ENCODE measurements at regions not wholly inside any gene's neighbourhood (a gene's known extent, or its start where the extent isn't known, plus 50 kb on each side); places are given as distances from the start of the nearest gene placed in this dataset.
"Not testable (repeated sequence)": the region's sequence is repeated elsewhere in the genome, so short reads cannot be mapped to it uniquely, and the experiment has no call there.

- H3K4me1 ChIP-seq = peaks cover 0 to 3% of the 10 kb centered on the region in 2 donors
- TF ChIP-seq CTCF (IDR thresholded peaks at IDR 0.05) (no peak), POLR2A (IDR thresholded peaks at IDR 0.05) (no peak)
- H3K9me3 ChIP-seq = no peaks in the 10 kb centered on the region
- H3K27ac ChIP-seq = no peak overlapping the region
- H3K27me3 ChIP-seq = no peaks in the 10 kb centered on the region
- H3K36me3 ChIP-seq = no peaks in the 10 kb centered on the region
- no peak overlapping the region for H3K4me3 ChIP-seq
- DNase-seq = no peak
- intact Hi-C loops (cut with DNase I; ENCODE audit: low total_unique reads) = no loop called here
Measured at GRCh38 chr2:20499387-20499786, 52.5 kb downstream of the RHOB start.

GRCh38 chr2:20501974-20502373 lies 55.1 kb downstream of the RHOB start:
- peak overlapping the region; percentile 37 to 75 for H3K27ac ChIP-seq
- no peak overlapping the region for H3K4me3 ChIP-seq
- peak in 1 of 2 donors; percentile 85 for DNase-seq
- no peaks in the 10 kb centered on the region for H3K36me3 ChIP-seq
- peaks cover 0 to 3% of the 10 kb centered on the region in 2 donors for H3K4me1 ChIP-seq
- no peaks in the 10 kb centered on the region for H3K9me3 ChIP-seq
- H3K27me3 ChIP-seq = no peaks in the 10 kb centered on the region
- TF ChIP-seq POLR2A (IDR thresholded peaks at IDR 0.05) = no peak
- no peak for TF ChIP-seq CTCF (IDR thresholded peaks at IDR 0.05)
- intact Hi-C loops (cut with DNase I; ENCODE audit: low total_unique reads) = no loop called here

- H3K4me3 ChIP-seq; H3K36me3 ChIP-seq; H3K9me3 ChIP-seq; DNase-seq; H3K27me3 ChIP-seq; intact Hi-C loops (cut with DNase I; ENCODE audit: low total_unique reads); H3K4me1 ChIP-seq: not testable (repeated sequence)
- peak overlapping the region in 1 of 2 donors; percentile 75 for H3K27ac ChIP-seq
Measured at GRCh38 chr2:20502496-20502895, 55.6 kb downstream of the RHOB start.

GRCh38 chr2:20504174-20504573 lies 57.3 kb downstream of the RHOB start:
- no peak overlapping the region for H3K27ac ChIP-seq
- DNase-seq = no peak
- TF ChIP-seq CTCF (IDR thresholded peaks at IDR 0.05) = no peak
- TF ChIP-seq POLR2A (IDR thresholded peaks at IDR 0.05) = no peak
- intact Hi-C loops (cut with DNase I; ENCODE audit: low total_unique reads) = no loop called here
- no peaks in the 10 kb centered on the region for H3K9me3 ChIP-seq
- no peaks in the 10 kb centered on the region for H3K27me3 ChIP-seq
- H3K4me1 ChIP-seq = peaks cover 0 to 3% of the 10 kb centered on the region in 2 donors
- H3K4me3 ChIP-seq = no peak overlapping the region
- H3K36me3 ChIP-seq = no peaks in the 10 kb centered on the region

- no peak for DNase-seq
- Histone ChIP-seq H3K9me3 (no peaks in the 10 kb centered on the region), H3K27me3 (no peaks in the 10 kb centered on the region), H3K27ac (no peak overlapping the region), H3K4me3 (no peak overlapping the region), H3K4me1 (peaks cover 0 to 3% of the 10 kb centered on the region in 2 donors), H3K36me3 (no peaks in the 10 kb centered on the region)
- peak in 2 of 4 experiments; percentile 7 to 16 for TF ChIP-seq CTCF (IDR thresholded peaks at IDR 0.05)
- TF ChIP-seq POLR2A (IDR thresholded peaks at IDR 0.05) = no peak
- intact Hi-C loops (cut with DNase I; ENCODE audit: low total_unique reads) = no loop called here
Measured at GRCh38 chr2:20506201-20506685, 59.4 kb downstream of the RHOB start.

- H3K27ac ChIP-seq = no peak overlapping the region
- intact Hi-C loops (cut with DNase I; ENCODE audit: low total_unique reads) = no loop called here
- H3K4me3 ChIP-seq = no peak overlapping the region
- H3K27me3 ChIP-seq = no peaks in the 10 kb centered on the region
- no peak for DNase-seq
- no peaks in the 10 kb centered on the region for H3K9me3 ChIP-seq
- H3K4me1 ChIP-seq = peaks cover 0 to 3% of the 10 kb centered on the region in 2 donors
- TF ChIP-seq CTCF (IDR thresholded peaks at IDR 0.05) (no peak), POLR2A (IDR thresholded peaks at IDR 0.05) (no peak)
- H3K36me3 ChIP-seq = no peaks in the 10 kb centered on the region
Measured at GRCh38 chr2:20507166-20507692, 60.4 kb downstream of the RHOB start.
